Inflammatory macrophage treated with lipopolysaccharide for 1 hour (primary cell): ENCODE measurements at regions not wholly inside any gene's neighbourhood (a gene's known extent, or its start where the extent isn't known, plus 50 kb on each side); places are given as distances from the start of the nearest gene placed in this dataset.
"Not testable (repeated sequence)": the region's sequence is repeated elsewhere in the genome, so short reads cannot be mapped to it uniquely, and the experiment has no call there.

ENCODE experiments used
- DNase-seq, 2 donors: peaks; one replicate each; pipeline ENCODE4 v3.0.0-alpha.2; 2020 to 2022

DNA sequence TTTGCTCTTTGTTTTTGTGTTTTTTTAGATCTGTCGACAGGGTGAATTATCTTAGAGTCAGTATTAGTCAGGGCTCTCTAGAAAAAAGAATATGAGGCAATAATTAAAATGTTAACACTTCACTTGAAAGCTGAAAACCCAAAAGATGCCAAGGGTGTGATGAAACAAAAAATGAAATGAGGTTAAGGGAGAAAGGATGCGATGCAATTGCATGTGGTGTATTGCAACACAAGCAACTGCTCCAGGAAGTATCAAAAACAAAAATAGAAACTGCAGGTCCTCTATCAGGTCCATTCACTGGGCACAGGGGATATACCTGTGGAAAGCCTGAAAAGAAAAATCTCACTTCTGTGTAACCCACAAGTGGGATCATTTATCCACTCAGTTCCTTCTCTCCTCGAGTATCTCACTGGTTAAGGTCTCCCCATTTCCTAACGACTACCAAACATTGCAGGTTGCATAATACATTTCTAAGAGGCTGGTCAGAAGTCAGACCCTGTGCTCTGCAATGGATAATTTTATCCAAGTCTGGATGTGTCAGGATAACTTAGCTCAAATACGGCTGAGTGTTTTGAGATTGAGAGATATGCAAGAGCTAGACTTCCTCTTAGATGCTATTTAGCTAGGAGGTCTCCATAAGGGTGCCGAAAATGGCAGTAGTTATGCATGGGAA, 257.7 kb upstream of the GJE1 start:
- no peak for DNase-seq

DNA sequence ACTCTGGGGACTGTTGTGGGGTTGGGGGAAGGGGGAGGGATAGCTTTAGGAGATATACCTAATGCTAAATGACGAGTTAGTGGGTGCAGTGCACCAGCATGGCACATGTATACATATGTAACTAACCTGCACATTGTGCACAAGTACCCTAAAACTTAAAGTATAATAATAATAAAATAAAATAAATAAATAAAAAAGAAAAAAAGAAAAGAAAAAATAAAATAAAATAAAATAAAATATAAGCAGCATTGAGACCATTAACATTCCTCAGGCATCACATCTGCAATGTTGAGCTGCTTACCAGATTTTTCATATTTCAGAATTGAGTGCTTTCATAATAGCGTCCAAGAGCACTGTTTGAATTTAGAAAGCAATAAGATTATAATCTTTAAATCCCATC, 263.2 kb upstream of the GJE1 start:
- not testable (repeated sequence) for DNase-seq

DNA sequence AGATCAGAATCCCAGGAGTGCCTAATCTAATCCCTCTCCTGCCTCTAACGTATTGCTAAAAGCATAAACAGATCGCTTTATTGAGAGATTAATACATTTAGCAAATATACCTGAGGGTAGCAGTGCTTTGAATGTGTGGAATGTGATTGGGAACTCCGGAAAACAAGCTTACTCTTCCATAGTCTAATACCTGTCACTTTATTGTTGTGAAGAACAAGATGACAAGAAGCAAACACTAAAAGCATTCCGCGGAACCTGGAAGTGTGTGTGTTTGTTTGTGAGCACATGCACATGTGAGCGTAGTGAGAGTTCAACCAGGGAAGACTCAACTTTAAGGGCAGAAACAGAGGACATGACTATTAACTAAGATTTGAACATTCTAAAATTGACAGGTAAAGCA, 265.0 kb upstream of the GJE1 start:
- DNase-seq, result no peak

DNA sequence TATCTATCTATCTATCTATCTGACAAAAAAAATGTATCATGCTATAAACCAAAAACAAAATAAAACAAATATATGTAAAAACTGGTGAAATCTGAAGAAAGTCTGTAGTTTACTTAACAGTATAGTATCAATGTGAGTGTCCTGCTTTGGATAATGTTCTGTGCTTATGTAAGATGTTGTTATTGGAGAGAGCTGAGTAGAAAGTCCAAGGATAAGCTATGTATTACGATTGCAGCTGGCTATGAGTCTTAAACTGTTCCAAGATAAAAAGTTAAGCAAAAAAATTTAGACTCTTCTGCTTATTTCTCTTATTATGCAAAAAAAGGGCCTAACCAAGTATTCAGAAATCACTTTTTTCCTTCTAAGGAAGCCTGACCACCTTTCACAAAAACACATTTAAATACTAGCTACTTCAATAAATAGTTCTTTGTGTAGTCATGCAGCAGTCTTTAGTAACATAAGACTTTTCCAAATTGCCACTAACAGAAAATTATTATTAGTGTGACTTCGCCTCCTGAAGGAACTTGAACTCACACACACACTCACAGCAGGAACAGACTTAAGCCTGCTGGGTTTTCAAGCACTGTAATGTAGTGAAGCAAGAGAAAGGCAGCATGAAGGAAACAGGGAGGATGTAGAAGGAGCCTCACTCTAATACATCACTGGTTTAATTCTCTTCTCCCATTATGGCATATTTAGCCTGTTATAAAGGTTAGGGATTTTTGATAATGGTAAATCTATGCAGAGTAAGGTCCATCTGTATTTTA, 265.8 kb upstream of the GJE1 start:
- DNase-seq, result no peak

DNA sequence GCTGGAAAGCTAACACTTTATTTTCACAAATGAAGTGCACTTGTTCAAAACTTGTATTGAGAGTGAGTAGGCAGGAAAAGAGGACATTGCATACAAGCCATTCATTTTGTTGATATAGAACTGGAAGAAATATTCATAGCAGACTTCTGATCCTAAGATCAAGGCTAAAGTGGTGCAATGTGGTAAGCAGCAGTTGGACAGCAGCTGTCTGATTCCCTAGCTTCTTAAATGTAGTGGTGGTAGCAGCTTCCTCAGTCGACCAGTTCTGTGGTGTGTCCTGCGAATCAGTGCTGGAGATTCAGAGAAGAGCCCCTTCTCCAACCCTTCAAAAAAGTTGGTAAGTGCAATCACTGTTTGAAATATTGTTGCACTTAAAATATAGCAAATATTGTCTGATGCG, 281.7 kb upstream of the GJE1 start:
- DNase-seq, result no peak

DNA sequence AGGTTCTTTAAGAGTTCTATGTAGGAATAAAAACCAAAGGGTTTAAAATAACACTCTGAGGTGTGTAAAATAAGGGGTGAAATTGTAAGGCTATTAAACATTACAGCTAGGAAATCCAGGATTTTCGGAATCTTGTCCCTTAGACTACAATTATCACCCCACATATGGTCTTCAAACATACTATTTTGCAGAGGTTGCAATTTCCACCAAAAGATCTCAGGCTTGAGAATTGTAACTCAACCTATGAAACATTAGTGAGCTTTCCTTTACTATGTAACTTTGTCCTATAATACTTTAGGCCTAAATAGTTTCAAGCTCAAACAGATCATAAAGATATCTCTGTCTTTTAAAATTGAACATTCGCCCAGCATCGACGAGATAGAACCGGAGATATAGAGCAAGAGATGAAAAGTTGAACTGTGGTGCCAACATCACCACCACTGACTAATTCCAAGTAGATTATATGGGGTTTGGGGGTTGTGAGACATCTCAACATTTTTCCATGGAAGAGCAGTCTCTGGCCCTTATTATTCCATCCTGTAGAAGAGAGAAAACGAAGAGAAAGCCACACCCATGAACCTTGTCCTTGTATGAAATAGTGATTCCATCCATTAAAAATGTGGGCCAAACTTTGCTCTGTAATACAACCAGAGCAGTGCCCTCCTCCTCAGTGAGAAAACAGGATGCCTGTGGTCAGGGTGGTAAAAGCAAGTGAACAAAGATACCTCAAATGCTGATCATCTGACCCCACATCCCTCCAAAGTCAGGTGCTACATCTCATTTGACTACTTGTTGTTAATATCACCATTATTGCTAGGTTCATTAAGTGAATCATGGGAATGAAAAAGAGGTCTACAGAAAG, 284.5 kb upstream of the GJE1 start:
- DNase-seq, result no peak

DNA sequence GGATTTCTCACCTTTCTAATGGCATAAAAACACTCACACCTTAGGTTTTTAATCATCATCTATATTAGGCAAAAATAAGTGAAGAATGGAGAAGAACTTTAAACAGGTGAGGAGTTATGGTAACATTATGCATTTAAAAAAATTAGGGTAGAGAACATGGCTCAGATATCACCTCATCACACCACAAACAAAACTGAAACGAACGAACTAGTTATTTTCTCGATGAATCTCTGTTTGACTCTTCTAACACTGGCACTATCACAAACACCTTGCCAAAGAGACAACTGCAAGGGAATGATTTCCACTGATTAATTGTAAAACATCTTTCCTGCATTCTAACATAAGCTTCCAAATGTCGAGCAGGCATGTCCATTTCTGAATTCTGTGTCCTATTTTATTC, 286.1 kb upstream of the GJE1 start:
- DNase-seq, result no peak

DNA sequence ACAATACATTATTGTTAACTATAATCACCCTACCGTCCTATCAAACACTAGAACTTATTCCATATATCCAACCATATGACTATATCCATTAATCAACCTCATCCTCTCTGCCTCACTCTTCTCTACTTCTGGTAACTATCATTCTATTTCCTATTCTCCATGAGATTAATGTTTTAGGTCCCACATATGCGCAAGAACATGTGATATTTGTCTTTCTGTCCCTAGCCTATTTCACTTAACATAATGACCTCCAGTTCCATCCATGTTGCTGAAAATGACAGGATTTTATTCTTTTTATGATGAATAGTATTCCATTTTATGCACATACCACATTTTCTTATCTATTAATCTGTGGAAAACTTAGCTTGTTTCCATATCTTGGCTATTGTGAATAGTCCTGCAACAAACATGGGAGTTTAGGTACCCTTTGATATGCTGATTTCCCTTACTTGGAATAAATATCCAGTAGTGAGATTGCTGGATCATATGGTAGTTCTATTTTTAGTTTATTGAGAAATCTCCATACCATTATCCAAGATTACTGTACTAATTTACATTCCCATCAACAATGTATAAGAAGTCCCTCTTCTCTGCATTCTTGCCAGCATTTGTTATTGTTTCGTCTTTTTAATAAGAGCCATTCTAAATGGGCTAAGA, 289.4 kb upstream of the GJE1 start:
- no peak for DNase-seq

DNA sequence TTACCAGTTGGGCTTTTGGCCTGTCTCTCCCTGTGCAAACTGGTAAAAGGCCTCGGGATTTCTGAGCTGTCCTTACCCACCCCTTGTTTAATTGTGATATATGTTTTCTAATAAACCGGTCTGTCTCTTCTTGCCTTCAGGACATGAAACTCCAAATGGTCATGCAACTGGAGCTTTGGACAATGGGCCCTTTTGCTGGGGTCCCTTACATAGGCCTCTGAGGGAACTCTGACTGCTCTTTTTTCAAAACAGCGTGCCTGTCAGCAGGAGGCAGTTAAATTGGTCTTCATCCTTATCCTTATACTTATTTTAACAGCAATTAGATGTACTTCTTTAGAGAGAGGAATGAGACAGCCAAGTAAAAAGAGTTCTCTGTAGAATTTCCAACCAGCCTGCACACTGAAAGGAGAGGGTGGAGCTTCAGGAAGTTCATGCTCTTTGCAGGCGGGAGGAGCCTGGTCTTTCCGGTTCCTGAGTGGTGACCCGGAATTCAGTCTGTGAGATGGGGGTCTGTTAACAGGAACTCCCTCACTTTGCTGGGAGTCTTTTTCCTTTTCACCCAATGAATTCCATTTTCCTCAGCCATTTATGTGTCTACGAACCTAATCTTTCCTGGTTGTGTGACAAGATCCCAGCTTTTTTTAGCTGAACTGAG, 299.6 kb upstream of the GJE1 start:
- no peak for DNase-seq

DNA sequence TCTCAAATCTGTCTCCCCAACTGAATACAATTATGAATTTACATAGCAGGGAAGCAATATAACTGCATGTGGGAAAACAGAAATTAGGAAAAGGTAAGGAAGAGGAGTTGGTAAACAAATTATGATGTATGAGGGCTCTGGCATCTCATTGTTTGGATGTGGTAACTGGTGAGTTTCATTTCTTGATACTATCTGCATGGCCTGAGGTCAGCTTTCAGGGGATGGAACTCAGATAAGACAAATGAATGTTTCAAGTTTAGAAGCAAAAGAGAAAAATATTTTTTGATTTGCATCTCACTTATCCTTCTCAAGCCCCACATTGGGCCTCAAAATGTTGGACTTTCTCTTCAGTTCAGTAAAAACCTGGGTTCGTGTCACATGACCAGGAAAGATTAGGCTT, 302.2 kb upstream of the GJE1 start:
- no peak for DNase-seq

DNA sequence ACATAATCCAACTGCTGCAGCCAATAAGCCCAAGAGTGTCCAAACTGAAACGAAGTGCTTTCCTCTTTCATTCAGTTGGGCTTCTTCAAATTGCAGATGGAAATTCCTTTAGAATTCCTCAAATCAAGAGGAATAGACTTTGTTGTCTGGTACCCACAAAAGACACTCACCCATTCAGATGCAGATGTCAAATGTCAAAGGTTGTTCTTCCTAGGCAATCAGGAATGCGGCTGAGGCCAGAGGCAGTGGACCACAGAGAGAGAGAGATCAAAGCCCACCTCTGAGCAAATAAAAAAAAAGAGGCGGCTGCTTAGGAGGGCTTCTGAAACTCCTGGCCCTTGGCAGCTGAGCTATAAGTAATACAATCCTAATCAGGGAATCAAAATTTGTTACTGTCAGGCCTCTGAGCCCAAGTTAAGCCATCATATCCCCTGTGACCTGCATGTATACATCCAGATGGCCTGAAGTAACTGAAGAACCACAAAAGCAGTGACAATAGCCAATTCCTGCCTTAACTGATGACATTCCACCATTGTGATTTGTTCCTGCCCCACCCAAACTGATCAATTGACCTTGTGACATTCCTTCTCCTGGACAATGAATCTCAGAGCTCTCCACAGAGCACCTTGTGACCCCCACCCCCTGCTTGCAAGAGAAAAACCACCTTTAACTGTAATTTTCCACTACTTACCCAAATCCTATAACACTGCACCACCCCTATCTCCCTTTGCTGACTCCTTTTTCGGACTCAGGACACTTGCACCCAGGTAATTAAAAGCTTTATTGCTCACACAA, 303.0 kb upstream of the GJE1 start:
- no peak for DNase-seq

DNA sequence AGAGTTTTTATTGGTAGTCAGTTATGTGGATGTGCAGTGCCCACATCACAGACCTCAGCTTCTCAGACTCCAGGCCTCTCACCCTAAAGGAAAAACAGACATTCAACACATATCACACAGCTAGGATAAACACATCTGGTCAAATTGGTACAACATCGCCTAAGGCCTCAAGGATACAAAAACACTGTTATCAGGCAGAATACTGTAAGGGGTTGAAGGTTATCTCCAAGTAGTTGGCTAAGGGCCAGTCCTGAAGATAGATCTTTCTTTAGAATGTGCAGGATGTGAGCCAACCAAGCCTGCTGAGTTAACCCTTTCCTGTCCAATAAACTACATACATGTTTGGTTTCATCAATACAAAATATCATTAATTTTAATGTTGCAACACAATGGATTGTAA, 308.4 kb upstream of the GJE1 start:
- DNase-seq, result no peak

DNA sequence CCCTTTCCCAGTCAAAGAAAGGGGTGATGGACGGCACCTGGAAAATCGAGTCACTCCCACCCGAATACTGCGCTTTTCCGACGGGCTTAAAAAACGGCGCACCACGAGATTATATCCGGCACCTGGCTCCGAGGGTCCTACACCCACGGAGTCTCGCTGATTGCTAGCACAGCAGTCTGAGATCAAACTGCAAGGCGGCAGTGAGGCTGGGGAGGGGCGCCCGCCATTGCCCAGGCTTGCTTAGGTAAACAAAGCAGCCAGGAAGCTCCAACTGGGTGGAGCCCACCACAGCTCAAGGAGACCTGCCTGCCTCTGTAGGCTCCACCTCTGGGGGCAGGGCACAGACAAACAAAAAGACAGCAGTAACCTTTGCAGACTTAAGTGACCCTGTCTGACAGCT, 317.7 kb upstream of the GJE1 start:
- DNase-seq, result not testable (repeated sequence)

DNA sequence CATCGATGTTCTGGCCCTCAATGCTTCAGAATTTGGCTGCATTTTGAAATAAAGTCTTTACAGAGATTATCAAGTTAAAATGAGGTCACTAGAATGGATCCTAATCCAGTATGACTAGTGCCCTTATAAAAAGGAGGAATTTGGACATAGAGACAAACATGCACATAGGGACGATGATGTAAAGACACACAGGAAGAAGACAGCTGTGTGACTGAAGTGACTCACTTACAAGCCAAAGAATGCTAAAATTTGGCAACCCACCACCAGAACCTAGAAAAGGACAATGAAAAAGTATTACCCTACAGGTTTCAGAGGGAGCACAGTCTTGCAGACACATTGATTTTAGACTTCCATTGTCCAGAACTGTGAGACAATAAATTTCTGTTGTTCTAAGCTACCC, 322.8 kb upstream of the GJE1 start:
- DNase-seq, result no peak

DNA sequence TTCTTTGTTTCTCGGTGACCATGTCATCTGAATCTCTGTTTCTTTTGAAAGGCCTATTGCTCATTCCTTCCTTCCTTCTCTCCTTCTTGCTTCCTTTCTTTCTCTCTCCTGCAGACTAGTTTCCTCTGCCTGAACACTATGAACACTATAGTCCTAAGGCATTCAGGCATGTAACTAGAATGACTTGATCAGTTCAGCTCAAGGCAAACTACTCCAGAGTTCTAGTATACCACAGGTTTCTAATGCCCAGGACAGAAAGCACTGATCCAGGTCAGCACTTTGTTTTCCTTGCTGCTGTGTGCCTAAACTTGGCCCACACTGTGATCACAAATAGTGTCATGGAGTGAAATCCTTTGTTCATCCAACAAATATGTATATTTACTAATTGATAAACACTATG, 324.1 kb upstream of the GJE1 start:
- no peak for DNase-seq

DNA sequence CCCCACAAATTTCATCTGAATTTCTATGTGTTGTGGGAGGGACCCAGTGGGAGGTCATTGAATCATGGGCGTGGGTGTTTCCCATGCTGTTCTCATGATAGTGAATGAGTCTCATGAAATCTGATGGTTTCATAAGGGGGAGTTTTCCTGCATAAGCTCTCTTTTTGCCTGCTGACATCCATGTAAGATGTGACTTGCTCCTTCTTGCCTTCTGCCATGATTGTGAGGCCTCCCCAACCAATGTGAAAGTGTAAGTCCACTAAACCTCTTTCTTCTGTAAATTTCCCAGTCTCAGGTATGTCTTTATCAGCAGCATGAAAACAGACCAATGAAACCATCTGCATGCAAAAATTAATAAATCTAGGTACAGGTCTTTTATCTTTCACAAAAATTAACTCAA, 331.8 kb upstream of the GJE1 start:
- not testable (repeated sequence) for DNase-seq

DNA sequence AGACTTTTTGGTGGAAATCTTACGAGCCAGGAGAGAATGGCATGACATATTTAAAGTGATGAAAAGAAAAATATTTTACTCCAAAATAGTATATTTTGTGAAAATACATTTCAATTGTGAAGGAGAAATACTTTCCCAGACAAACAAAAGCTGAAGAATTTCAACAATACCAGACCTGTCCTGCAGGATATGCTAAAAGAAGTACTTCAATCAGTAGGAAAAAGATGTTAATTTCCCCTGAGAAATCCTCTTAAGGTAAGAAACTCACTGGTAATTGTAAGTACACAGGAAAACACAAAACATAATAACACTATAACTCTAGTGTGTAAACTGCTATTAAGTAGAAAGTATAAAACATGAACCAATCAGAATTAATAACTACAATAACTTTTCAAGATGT, 341.8 kb upstream of the GJE1 start:
- DNase-seq, result no peak

DNA sequence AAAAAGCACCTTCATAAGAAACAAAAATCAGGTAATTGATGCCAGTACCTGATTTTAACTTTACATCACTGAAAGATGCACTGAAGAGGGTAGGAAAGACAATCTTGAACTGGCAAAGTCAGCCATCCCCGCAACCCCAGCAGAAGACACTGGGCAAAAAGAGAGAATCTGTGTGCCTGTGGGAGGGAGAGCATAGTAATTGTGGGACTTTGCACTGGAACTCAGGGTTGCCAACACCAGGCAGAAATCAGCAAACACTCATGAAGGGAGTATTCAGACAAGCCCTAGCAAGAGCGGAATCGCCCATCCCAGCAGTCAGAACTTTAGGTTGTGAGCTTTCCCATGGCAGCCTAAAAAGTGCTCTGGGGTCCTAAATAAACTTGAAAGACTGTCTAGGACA, 344.6 kb upstream of the GJE1 start:
- no peak for DNase-seq

DNA sequence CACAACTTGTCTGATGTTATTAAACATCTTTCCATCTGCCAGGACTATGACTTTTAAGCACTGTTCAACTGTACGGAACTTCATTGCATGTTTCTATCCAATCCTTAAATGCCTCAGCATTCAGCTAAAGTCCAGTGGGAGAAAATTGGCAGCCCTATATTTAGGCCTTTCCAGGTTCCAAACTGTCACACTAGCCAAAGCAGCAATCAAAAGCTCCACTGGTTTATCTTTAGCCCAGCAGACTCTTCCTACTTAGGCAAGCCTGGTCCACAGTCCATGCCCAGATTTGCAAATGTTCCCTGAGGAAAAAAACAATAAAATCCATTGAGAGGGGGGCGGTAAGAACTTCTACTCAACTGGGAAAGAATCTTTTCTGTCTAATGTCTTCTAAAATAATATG, 349.1 kb upstream of the GJE1 start:
- no peak for DNase-seq

DNA sequence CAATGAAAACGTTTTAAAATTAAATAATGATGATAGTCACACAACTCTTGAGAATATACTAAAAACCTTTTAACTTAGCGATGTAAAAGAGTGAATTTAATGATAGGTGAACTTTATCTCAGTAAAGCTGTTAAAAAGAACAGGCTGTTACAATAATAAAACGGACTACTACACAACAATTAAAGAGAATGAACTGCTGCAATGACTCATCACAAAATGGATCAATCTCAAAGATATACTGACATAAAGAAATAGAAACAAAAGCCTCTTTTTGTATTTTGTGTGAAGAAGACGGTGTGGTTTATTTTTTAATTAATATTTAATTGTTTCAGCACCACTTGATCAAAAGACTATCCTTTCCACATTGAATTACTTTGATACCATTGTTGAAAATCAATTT, 352.4 kb upstream of the GJE1 start:
- DNase-seq, result no peak

DNA sequence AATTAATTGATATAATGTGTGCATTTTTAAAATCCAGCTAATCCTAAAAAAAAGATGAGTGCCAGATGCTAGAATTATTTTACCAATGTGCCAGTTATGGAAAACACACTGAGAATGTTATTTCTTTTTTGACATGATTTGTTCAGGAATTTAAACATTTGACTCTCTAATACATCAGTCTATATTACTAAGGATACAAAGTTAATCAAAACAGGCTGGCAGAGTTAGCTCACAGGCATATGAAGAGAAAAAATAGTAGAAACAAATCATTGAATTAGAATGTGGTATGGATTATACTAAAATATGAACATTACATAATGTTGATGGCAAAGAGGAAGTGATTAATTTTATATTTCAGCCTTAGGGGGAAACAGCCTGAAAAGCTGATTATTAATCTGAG, 368.3 kb upstream of the GJE1 start:
- DNase-seq, result no peak

DNA sequence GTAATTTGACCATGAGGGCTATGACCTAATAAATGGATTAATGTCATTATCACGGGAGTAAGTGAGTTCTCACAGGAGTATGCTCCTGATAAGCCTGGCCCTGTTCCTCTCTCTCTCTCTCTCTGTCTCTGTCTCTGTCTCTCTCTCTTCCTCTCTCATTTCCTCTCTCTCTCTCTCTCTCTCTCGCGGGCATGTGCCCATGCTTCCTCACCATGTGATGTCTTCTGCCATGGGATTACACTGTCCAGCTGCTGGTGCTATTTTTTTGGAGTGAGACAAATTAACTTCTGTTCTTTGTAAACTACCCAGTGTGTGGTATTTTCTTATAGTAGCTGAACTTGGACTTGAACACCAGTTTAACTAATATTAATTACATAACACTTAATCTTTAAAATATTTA, 374.3 kb upstream of the GJE1 start:
- no peak for DNase-seq
